ENCODE measurements at regions not wholly inside any gene's neighbourhood (a gene's known extent, or its start where the extent isn't known, plus 50 kb on each side); places are given as distances from the start of the nearest gene placed in this dataset.

DNA sequence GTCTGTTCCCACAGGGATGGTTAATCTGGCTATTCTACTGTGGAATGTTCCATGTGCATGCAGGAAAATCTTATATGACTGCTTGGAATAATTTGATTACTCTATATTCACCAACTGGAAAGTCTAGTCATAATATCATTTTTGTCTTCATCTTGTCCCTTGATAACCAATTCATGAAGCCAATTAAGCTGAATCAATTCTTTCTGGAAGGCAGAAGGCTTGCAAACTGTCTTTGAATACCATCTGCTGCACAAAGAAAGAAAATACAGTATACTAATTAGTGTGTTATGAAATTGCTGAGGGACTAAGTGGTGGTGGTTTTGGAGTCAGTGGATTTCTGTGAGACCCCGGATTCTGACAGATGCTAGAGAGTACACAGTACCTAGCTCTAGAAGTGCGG is 546.5 kb upstream of the MIS18BP1 start:
- TF ChIP-seq, protein P1, sequence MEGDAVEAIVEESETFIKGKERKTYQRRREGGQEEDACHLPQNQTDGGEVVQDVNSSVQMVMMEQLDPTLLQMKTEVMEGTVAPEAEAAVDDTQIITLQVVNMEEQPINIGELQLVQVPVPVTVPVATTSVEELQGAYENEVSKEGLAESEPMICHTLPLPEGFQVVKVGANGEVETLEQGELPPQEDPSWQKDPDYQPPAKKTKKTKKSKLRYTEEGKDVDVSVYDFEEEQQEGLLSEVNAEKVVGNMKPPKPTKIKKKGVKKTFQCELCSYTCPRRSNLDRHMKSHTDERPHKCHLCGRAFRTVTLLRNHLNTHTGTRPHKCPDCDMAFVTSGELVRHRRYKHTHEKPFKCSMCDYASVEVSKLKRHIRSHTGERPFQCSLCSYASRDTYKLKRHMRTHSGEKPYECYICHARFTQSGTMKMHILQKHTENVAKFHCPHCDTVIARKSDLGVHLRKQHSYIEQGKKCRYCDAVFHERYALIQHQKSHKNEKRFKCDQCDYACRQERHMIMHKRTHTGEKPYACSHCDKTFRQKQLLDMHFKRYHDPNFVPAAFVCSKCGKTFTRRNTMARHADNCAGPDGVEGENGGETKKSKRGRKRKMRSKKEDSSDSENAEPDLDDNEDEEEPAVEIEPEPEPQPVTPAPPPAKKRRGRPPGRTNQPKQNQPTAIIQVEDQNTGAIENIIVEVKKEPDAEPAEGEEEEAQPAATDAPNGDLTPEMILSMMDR (IDR thresholded peaks at IDR 0.05; ENCODE audit: poor library complexity, severe bottlenecking), result no peak
- TF ChIP-seq RAD21 (conservative IDR thresholded peaks at IDR 0.05) (no peak), SMC3 (conservative IDR thresholded peaks at IDR 0.05; ENCODE audit: poor library complexity) (no peak), POLR2AphosphoS5 (IDR thresholded peaks at IDR 0.05) (no peak), TAF1 (IDR thresholded peaks at IDR 0.05; ENCODE audit: low read depth) (no peak)

Data from neural cell (in vitro differentiated cells).